Fibroblast of peridontal ligament (primary cell): ENCODE measurements at regions not wholly inside any gene's neighbourhood (a gene's known extent, or its start where the extent isn't known, plus 50 kb on each side); places are given as distances from the start of the nearest gene placed in this dataset.
A peak's percentile ranks its signal among the peaks of the same experiment; 100 is the strongest.

ENCODE experiments used
- DNase-seq: peaks from one replicate; pipeline ENCODE4 v3.0.0-alpha.2; 2010; ENCODE audit errors: extremely low read depth

DNA sequence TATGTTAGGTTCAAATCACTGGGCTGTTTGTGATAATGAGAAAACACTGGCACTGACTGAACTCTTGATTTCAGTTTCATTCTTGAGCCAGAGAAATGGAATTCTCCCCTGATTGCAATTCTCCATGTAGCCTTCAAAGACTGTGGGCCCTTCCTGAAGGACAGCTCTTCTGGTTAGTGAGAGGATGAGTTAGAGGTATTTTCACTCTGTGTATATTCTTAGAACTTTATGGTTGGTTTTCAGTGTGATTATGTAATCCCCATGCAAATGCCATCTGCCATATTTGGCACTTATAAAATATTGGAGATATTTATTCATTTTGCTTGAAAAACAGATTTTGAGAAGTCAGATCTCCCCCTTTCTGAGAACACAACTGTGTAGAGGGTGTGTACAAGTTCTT is 323.7 kb downstream of the SLC4A3 start:
- no peak for DNase-seq

DNA sequence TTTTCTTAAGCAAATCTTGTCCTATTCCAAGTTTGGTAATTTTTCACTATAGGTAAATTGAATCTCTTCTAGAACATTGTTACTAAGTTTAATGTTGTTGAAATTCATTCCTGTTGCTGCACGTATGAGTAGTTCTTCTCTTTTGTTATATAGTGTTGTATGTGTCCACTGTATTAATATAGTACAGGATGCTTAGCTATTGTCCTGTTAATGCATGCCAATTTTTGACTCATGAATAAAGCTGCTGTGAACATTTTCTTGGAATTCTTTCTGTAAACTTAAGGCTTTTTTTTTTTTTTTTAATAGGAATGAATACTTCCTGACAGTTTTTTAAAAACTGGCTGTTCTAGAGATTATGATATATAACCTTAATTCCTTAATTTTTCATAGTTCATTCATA is 326.9 kb downstream of the SLC4A3 start:
- no peak for DNase-seq

DNA sequence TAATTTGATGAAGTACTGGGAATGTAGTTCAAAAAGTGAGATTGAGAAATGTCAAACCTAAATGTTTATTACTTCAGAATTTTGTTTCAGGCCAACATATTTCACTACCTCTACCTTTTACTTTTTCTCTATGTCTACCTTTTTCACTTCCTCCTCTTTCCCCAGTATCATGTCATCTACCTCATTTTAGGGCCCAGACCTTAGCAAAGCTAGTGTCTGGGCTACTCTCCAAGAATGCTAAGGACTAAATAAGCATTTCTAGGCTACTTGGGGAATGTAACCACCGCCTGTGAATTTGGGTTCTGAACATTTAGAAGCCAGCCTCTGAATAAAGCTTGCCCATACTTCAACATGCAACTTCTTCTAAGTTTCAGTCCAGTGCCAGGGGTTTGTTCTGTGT is 330.4 kb downstream of the SLC4A3 start:
- DNase-seq = no peak

DNA sequence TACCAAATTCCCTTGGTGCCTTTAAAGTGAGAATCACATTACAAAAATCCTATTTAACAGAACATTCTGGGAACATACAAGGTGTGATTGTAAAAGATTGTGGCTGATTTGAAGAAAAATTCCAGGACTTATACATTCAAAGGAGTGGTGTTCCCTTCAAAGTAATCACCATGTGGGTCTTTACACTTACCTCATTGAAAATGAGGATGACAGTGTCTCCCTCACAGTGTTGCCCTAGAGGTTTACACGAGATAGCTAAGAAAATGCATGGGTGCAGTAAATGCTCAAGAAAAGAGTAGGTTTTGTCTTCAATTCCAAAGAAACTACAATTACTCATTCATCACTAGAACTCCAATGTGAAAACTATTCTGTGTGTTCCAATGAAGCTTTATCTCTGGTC is 331.5 kb downstream of the SLC4A3 start:
- no peak for DNase-seq

DNA sequence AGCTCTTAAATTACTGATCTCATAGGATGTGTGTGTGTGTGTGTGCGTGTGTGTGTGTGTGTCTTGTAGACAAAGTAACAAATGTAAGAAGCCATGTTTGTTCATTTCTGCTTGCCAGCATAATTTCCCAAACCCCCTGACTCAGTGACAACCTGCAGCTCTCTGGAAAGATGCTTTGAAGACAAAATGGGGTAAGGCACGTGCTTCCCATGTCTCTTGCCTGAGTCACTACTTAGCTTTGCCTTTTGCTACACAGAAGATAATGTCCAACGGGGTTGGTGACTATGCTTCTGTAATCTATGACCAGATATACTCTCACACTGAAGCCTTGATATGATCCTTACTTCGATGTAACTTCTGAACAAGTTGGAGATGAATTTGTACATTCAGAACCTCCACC is 332.0 kb downstream of the SLC4A3 start:
- no peak for DNase-seq

DNA sequence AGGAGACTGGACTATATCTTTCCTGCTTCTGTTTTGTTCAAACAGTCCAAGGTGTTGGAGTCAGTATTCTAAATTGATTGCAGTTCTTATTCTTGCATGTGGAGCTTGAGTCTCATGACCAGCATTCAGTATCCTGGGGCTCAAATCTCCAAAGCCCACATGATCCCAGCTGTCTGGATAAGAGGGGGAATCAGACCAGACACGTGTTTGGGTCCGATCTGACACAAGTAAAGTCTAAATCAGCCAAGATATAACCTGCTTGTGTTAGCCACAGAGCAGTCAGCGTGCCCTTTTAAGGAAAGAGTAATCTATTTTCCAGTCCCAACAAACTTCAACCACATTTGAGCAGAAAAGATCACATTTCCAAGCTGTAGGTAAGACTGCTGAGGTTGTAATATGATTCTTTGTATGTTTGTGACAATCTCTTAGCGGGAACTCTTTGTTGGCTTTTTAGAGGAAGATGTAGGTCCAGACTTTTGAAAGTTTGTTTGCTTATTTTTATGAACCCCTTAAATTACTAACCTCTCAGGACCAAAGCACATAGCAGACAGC is 334.6 kb downstream of the SLC4A3 start:
- no peak for DNase-seq

DNA sequence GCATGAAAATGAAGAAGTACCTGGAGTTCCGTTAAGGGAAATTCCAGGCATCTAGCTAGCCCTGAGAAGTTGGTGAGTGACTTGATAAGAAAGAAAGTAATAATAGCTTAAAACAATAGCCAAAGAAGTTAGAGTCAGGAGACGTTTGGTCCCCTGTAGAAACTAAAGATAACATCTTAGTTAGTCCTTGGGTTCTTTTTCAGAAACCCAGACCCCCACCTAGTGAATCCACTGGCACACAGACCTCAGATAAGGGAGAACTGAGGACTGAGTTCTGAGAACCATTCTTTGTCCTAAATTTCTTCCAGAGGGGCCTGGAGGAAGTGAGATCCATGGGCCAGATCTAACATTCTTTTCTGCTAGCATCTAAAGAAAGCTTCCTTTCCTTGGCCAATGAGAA is 335.4 kb downstream of the SLC4A3 start:
- no peak for DNase-seq

DNA sequence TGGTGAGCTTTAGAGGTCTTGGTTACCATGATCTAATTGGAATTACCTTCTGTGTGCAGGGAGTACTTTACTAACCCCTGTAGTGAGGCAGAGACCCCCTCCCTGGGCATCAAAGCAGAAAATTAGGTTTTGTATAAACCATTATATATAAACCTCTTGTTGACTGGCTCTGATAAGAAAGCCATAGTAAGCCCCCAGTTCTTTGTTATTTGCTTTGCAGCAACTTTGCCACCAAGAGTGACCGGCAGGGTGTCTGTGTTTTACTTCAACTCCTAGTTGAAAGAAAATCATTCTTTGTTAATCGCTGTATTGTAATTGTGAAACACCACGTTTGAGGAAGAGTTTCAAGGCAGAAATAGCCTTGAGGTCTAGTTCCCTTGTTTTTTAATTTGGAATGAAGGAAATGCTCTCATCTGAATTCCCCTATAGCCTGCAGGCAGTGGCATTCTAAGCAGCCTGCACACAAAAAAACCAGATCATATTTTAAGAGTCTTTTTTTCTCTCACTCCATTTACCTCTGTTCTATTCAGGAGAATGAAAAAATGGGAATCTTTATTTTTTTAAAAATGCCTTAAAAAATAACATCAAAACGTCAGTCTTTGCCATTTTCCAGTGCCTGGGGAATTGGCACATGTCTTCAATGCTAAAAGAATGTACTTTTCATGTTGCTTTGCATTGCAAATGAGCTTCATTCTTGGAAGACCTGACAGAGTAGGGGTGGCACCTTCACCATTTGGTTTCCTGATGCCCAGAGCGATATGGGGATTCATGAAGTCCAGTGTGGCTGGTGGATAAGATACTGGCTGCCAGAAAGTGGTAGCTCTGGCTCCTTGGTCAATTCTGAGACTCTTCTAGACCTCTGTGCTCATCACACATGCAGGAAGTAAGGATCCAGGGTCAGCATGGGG is 338.1 kb downstream of the SLC4A3 start:
- DNase-seq = no peak

DNA sequence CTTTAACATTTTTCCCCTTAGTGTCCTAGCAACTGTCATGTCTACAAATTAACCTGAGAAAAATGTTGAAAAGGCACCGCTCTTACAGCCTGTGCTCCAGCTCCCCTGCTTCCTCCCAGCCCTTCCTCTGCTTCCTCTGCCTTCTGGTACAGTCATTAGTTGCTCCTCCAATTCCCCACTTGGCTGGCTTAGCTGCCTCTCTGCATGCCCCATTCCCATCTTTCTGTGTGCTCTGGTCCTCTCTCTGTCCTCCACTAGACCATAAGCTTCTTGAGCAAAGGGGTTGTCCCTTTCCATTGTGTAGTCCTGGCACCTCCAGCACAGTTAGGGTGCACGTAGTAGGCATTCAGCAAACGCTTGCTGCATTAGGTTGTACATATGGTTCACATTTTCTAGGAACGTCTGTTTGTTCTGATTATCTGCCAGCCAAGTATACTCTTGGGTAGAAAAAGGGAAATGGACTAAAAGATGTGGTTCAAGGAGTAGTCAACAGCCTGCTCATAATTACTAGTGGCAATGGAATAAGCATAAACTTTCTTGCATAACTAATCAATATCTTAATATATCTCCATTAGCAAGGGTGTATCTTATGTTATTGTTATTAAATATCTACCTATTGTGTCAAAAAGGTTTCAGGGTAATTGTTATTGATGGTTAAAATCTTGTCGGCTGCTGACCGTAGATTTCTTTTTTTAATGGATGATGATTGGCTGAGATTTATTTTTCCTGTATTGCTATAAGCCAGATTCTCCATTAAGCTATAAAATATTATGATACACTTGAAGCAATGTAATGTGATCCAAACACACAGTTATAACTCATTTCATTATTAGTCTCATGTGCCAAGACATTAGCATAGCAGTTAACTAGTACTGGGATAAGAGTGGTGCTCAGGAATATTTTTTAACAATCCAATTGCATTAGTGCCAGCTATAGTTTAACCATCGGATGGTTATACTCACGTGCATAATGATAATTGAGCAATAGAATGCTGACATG is 340.1 kb downstream of the SLC4A3 start:
- no peak for DNase-seq

DNA sequence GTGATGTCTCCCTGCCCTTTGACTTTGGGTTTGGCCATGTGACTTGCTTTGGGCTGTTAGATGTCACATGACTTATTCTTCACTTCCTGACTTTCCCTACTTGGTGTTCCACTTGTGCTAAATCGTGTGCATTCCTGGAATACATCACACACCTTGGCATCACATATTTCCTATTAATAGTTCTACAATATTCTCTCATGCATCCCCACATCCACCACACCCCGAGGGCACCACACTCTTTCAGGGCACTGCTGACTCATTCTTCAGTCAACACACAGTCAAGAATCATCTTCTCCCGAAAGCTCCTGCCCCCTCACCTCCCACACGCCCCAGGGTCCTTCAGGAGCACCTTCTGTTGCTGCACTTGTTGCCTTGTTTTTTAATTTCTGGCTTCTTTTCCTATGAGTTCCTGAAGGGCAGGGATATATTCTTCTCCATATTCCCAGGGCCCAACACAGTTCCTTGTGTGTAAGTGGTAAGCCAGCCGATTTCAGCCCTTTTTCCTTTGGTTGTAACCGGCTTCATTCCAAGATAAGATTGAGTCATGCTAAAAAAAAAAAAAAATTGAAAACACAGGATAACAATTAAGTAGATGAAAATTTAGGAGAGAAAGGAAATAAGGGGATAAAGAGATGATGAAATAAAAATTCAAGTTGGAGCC is 341.4 kb downstream of the SLC4A3 start:
- no peak for DNase-seq

DNA sequence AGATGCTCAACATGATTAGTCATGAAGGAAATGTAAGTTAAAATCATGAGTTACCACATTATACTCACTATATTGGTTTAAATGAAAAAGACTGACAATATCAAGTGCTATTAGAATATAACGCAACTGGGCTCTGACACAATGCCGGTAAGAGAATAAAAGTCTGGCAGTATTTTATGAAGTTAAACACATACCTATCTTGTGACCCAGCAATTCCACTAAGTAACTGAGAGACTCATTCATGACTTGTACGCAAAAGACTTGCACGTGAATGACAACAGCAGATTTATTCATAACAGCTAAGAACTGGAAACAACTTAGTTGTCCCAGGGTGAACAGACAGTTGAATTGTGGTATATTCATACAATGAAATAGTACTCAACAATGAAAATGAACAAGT is 342.1 kb downstream of the SLC4A3 start:
- peak; percentile 2 for DNase-seq

DNA sequence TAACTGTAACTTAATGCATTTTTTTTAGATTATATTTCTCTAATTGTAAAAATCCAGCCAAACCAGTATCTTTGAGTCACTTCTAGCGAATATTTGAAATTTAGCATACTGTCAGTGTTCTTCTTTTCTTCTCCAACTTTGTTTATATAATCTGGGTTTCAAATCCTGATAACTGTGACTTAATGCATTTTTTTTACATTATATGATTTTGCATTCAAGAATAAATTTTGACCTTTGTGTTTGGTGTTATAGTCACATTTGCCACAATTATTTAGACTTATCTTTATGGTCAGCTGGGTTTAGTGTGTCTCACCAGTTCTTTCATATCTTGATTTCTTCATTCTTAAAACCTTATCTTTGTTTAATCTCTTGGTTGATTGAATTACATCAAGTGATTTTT is 345.7 kb downstream of the SLC4A3 start:
- DNase-seq = no peak

DNA sequence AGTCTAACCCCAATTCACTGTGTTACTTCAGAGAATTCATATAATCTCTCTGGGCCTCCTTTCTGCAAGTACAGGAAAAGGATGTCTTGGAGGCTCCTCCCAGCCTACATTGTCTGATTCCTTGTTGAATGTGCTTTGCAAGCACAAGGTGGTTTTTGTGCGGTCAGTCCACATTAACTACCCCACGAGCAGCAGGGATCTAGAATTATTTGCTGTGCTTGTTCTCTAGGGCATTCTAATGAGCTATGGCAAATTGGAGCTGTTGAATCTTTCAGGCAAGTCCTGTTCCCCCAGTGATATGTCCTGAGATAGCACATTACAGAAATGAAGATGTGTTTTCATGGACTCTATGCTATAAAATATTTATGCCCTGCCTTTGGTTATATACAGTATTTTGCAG is 349.4 kb downstream of the SLC4A3 start:
- no peak for DNase-seq

DNA sequence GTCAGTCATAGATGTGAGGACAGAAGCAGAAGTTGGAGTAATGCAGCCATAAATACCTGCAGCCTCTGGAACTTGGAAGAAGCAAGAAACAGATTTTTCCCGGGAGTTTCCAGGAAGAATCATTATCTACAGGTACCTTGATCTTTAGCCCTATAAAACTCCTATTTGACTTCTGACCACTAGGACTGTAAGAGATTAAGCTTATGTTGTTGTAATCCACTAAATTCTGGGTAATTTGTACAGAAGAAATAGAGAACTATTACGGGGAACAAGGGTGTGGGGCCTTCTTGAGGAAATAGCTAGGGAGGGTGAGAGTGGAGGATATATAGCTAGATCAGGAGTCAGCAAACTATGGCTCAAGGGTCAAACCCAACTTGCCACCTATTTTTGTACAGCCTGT is 353.2 kb downstream of the SLC4A3 start:
- DNase-seq = no peak

DNA sequence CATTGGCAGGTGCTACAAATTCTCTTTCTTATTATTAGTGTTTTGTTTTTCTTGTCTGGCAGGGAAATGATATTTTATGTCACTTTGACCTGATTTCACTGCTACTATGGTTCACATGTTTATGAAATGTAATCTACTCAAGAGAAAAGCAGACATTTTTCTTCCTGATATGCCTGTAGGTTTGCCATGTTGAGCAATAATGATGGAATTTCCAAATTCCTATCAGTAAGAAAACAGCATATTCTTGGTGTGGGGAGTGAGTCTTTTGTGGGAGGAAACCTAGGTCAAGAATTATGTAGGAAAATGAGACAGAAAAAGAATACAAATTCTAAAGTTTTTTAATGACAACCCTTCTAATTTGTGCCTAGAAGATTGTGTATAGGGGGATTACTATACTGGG is 356.4 kb downstream of the SLC4A3 start:
- no peak for DNase-seq

DNA sequence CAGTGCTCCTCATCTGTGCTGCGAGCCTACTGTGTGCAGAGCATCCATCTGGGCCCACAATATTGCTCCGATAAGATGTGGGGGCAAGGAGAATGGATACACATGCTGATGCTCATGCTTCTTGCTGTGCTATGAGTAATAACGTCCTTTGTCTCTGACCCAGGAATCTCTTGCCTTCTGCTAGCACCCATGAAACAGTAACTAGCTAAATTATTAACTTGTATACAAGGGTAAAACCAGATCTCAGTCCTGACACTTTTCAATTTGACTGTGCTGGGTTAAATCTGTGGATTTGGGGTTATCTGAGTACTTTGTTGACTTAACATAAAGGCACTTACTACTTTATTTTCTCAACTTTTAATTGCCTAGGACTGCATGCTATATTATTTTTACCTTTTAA is 357.6 kb downstream of the SLC4A3 start:
- DNase-seq = no peak

DNA sequence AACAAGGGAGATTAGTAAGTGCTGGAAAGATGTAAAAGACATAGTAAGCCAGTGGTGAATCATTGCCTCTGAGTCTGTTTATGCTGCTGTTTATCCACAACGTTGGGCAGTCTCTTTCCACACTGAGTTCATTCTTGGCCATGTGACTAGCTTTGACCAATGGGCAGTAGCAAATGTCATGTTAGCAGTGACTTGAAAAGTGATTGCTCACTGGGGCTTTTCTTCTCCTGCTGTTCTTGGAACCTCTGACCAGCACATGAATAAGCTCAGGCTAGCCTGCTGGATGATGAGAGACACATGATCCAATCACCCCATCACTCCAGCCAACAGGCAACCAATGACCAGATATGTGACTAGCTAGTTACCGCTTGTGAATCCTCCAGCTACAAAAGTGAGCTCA is 360.4 kb downstream of the SLC4A3 start:
- peak; percentile 77 for DNase-seq

DNA sequence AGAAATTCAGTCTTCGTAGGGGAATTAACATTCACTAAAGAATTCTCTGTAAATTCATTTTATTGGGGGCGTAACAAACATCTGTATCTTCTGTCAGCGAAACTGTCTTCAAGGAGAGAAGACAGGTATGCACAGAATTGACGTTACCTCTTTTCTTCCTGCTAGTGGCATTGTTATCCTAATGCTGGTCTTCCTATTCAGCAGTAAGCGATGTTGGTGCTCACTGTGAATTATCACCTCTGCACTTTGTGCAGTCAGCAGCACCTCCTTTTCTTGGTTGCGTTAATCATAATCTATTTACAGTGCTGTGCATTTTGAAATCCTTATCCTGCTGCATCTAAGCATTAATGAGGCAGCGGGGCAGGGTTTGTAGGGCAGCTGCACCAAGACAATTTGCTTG is 362.3 kb downstream of the SLC4A3 start:
- DNase-seq = no peak

DNA sequence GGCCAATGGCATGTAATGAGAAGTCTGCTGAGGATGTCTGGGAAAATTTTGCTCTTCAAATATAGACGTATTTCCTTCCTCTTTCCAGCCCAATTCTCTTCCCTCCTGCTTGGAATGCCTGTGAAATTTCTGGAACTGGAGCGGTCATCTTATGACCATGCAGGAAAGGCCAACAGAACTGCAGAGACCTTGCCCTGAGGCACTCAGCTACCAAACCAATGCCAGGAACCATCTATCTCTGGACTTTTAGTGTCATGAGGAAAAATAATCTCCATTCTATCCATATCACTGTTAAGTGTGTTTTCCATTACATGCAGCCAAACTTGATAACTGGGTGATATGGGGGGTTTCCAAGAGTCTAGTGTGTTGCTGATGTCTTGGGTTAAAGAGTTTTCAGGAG is 363.7 kb downstream of the SLC4A3 start:
- no peak for DNase-seq

DNA sequence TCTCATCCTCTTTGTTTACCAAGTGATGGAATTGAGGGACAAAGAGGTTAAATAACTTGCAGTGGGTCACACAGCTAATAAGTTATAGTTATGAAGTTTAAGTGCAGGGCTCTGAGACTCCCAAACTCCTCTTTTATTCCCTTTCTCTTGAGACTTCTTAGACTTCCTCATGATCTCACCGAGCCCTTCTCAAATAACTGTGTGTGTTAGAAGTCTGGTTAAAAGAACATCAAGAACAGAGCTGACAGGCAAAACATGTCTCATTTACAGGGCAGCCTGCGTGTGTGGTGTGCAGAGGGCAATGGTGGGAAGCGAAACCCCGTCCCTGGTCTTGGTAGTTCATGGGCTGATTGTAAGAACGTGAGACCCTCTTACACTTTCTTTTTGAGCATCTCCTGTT is 368.0 kb downstream of the SLC4A3 start:
- DNase-seq = no peak

DNA sequence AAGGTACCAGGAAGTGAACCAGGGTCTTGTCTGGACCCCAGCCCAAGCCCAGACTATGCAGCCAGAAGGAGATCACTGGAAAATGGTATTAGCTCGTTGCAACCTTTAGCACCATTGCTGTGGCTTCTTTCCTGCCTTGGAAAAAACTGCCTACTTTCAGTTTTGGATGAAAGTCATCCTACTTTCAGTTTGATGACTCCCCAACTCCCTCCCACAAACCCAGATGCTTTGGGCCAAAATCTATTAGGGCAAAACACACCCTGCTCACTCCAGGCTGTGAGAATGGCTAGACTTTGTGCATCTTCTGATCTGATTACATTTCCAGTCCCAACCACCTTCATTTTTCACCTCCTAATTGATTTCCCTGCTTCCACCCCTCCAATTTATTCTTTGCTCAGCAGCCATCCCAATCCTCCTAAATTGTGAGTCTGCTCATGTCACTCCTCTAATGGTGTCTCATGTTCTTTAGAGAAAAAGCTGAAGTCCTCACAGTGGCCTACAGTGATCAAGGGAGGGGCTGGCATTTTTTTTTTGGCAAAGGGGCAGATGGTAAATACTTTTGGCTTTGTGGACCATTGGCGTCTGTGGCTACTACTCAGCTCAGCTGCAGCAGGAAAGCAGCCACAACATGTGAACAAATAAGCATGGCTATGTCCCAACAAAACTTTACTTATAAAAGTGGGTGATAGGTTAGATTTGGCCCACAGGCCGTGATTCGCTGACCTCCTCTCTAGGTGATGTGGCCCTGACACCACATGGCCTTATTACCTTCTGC is 368.7 kb downstream of the SLC4A3 start:
- peak; percentile 15 for DNase-seq
